ENCODE measurements at regions not wholly inside any gene's neighbourhood (a gene's known extent, or its start where the extent isn't known, plus 50 kb on each side); places are given as distances from the start of the nearest gene placed in this dataset.

- TF ChIP-seq CHD2 (IDR thresholded peaks at IDR 0.05; ENCODE audit: low read length, partially characterized antibody), result no peak
- TF ChIP-seq MAX (IDR thresholded peaks at IDR 0.05; ENCODE audit: low read depth), result no peak
Measured at GRCh38 chrX:68999931-69000330, 165.3 kb downstream of the PJA1 start.

Data from SK-N-SH (cell line).